ENCODE measurements at regions not wholly inside any gene's neighbourhood (a gene's known extent, or its start where the extent isn't known, plus 50 kb on each side); places are given as distances from the start of the nearest gene placed in this dataset.

- WGBS (ENCODE audit: insufficient coverage), result 93% methylated on average over 3 of the region's 3 CpGs
- no peaks in the 10 kb centered on the region for H3K36me3 Mint-ChIP-seq
- no peaks in the 10 kb centered on the region for H3K4me1 Mint-ChIP-seq
- DNase-seq (no peak), ATAC-seq (no peak)
- Histone ChIP-seq H3K36me3 (ENCODE audit: control insufficient read depth, insufficient read depth, low read length) (no peaks in the 10 kb centered on the region), H3K27ac (ENCODE audit: low read length) (no peak overlapping the region), H3K27me3 (ENCODE audit: control insufficient read depth, insufficient read depth, low read length) (no peaks in the 10 kb centered on the region), H3K9me3 (ENCODE audit: control insufficient read depth, insufficient read depth, low read length) (no peaks in the 10 kb centered on the region), H3K4me3 (ENCODE audit: low read length) (no peak overlapping the region), H3K4me1 (ENCODE audit: control insufficient read depth, insufficient read depth, low read length) (no peaks in the 10 kb centered on the region)
- H3K4me3 Mint-ChIP-seq, result no peak overlapping the region
- no peak overlapping the region for H3K27ac Mint-ChIP-seq
- peaks cover 3 to 7% of the 10 kb centered on the region in 2 donors for H3K27me3 Mint-ChIP-seq (ENCODE audit: low read depth in 2 of 2)
- intact Hi-C loops (cut with micrococcal nuclease), result no loop called here
- peaks cover 0 to 2% of the 10 kb centered on the region in 2 donors for H3K9me3 Mint-ChIP-seq
- TF ChIP-seq, protein P1, sequence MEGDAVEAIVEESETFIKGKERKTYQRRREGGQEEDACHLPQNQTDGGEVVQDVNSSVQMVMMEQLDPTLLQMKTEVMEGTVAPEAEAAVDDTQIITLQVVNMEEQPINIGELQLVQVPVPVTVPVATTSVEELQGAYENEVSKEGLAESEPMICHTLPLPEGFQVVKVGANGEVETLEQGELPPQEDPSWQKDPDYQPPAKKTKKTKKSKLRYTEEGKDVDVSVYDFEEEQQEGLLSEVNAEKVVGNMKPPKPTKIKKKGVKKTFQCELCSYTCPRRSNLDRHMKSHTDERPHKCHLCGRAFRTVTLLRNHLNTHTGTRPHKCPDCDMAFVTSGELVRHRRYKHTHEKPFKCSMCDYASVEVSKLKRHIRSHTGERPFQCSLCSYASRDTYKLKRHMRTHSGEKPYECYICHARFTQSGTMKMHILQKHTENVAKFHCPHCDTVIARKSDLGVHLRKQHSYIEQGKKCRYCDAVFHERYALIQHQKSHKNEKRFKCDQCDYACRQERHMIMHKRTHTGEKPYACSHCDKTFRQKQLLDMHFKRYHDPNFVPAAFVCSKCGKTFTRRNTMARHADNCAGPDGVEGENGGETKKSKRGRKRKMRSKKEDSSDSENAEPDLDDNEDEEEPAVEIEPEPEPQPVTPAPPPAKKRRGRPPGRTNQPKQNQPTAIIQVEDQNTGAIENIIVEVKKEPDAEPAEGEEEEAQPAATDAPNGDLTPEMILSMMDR (IDR thresholded peaks at IDR 0.05), result no peak
These were observed 730.6 kb upstream of the ZNF608 start for GRCh38 chr5:125476901-125477585.

DNA sequence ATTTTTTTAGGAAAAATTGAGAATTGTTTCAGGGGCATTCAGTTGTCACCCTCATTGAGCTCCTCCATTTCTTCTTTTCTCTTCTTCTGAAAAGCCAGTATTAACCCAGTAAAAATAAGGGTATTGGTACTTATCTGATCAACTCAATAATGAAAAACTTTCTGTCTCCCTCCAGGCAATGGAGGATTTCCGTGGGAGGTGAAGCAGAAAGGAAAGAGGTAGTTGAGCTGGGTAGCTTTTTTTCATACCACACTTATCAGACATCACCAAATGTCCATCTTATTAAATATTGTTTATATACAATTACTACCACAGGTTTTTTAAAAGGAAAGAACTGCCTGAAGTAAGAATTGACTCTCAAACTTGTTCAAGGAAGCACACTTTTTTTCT lies 731.1 kb upstream of the ZNF608 start:
- H3K36me3 Mint-ChIP-seq, result no peaks in the 10 kb centered on the region

GRCh38 chr5:125478599-125478998 lies 732.2 kb upstream of the ZNF608 start:
- TF ChIP-seq, protein P1 (IDR thresholded peaks at IDR 0.05), result no peak
- peaks cover 5% of the 10 kb centered on the region for H3K36me3 Mint-ChIP-seq
- DNase-seq, result no peak
- no peak overlapping the region for H3K4me3 ChIP-seq (ENCODE audit: low read length)
- H3K4me1 ChIP-seq (ENCODE audit: control insufficient read depth, insufficient read depth, low read length), result no peaks in the 10 kb centered on the region
- no peak overlapping the region for H3K27ac ChIP-seq (ENCODE audit: low read length)
- intact Hi-C loops (cut with micrococcal nuclease), result no loop called here
- no peak overlapping the region for H3K4me3 Mint-ChIP-seq
- ATAC-seq, result no peak
- no peaks in the 10 kb centered on the region for H3K36me3 ChIP-seq (ENCODE audit: control insufficient read depth, insufficient read depth, low read length)
- no peaks in the 10 kb centered on the region for H3K4me1 Mint-ChIP-seq
- 99% methylated on average over 4 of the region's 4 CpGs for WGBS (ENCODE audit: insufficient coverage)
- no peak overlapping the region for H3K27ac Mint-ChIP-seq
- no peaks in the 10 kb centered on the region for H3K9me3 ChIP-seq (ENCODE audit: control insufficient read depth, insufficient read depth, low read length)
- H3K27me3 ChIP-seq (ENCODE audit: control insufficient read depth, insufficient read depth, low read length), result no peaks in the 10 kb centered on the region
- peaks cover 0 to 5% of the 10 kb centered on the region in 2 donors for H3K27me3 Mint-ChIP-seq (ENCODE audit: low read depth in 2 of 2)
- no peaks in the 10 kb centered on the region for H3K9me3 Mint-ChIP-seq

More for the DNA sequence above, 731.1 kb upstream of the ZNF608 start:
- Mint-ChIP-seq H3K4me3 (no peak overlapping the region), H3K27me3 (ENCODE audit: low read depth in 2 of 2) (peaks cover 0 to 7% of the 10 kb centered on the region in 2 donors), H3K27ac (no peak overlapping the region), H3K9me3 (no peaks in the 10 kb centered on the region), H3K4me1 (no peaks in the 10 kb centered on the region)
- WGBS (ENCODE audit: insufficient coverage), result no CpG with 5 or more reads among the region's 1 CpG
- Histone ChIP-seq H3K9me3 (ENCODE audit: control insufficient read depth, insufficient read depth, low read length) (no peaks in the 10 kb centered on the region), H3K27ac (ENCODE audit: low read length) (no peak overlapping the region), H3K4me3 (ENCODE audit: low read length) (no peak overlapping the region), H3K27me3 (ENCODE audit: control insufficient read depth, insufficient read depth, low read length) (no peaks in the 10 kb centered on the region), H3K36me3 (ENCODE audit: control insufficient read depth, insufficient read depth, low read length) (no peaks in the 10 kb centered on the region), H3K4me1 (ENCODE audit: control insufficient read depth, insufficient read depth, low read length) (no peaks in the 10 kb centered on the region)
- ATAC-seq (no peak), DNase-seq (no peak)
- intact Hi-C loops (cut with micrococcal nuclease), result no loop called here
- TF ChIP-seq, protein P1 (IDR thresholded peaks at IDR 0.05), result no peak

DNA sequence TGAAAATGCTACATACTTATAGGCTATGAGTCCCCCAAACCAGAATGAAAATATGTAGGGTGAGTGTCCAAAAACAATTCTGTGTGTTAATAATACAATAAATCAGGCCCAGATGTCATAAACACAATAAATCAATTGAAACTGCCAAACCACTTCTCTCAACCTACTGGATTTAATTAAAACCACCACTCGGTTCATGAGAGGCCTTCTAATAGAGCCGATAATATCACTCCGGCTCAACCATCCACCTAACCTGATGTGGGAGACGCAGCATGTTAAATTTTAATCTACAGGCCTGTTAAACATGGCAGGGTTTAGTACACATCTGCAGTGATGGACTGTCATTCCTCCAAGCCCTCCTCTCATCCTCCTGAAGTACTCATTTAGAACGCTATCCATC lies 734.5 kb upstream of the ZNF608 start:
- Histone ChIP-seq H3K4me1 (ENCODE audit: control insufficient read depth, insufficient read depth, low read length) (no peaks in the 10 kb centered on the region), H3K27me3 (ENCODE audit: control insufficient read depth, insufficient read depth, low read length) (no peaks in the 10 kb centered on the region), H3K9me3 (ENCODE audit: control insufficient read depth, insufficient read depth, low read length) (no peaks in the 10 kb centered on the region), H3K4me3 (ENCODE audit: low read length) (no peak overlapping the region), H3K36me3 (ENCODE audit: control insufficient read depth, insufficient read depth, low read length) (no peaks in the 10 kb centered on the region), H3K27ac (ENCODE audit: low read length) (no peak overlapping the region)
- TF ChIP-seq, protein P1 (IDR thresholded peaks at IDR 0.05), result no peak
- ATAC-seq, result no peak
- 82% methylated on average over 5 of the region's 5 CpGs for WGBS (ENCODE audit: insufficient coverage)
- intact Hi-C loops (cut with micrococcal nuclease), result no loop called here
- no peak overlapping the region for H3K4me3 Mint-ChIP-seq
- H3K27ac Mint-ChIP-seq, result no peak overlapping the region
- H3K4me1 Mint-ChIP-seq, result no peaks in the 10 kb centered on the region
- no peak for DNase-seq
- H3K36me3 Mint-ChIP-seq, result peaks cover 5% of the 10 kb centered on the region
- H3K27me3 Mint-ChIP-seq (ENCODE audit: low read depth in 2 of 2), result no peaks in the 10 kb centered on the region
- no peaks in the 10 kb centered on the region for H3K9me3 Mint-ChIP-seq

Data from natural killer cell (primary cell).